HG03575 (cell line): ENCODE measurements at regions not wholly inside any gene's neighbourhood (a gene's known extent, or its start where the extent isn't known, plus 50 kb on each side); places are given as distances from the start of the nearest gene placed in this dataset.
"Not testable (repeated sequence)": the region's sequence is repeated elsewhere in the genome, so short reads cannot be mapped to it uniquely, and the experiment has no call there.

Source experiments
- ATAC-seq: cut with Tn5 transposase; IDR thresholded peaks from one replicate; pipeline ENCODE4 v1.9.1; 2021; ENCODE audit not compliant: unreplicated experiment, insufficient number of reproducible peaks, low FRiP score; ENCODE audit errors: extremely low read depth

DNA sequence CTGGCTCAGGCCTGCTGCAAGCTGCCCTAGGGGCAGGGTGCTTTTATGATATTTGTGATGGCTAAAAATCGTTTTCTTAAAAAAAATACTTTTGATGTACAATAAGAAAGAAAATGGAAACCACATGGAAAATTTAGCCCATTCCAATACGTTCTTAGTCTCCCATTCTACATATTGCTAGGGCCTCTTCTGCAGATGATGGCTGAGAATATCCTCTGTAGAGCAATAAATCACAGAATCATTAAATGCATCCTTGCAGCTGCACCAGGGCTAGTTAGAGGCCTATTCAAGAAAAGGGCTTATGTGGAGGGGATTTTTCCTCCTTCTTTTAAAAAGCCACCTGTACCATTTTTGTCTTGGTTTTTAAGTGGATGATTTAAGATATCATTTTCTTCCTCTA, 97.6 kb upstream of the C1GALT1C1 start:
- ATAC-seq, result no peak

DNA sequence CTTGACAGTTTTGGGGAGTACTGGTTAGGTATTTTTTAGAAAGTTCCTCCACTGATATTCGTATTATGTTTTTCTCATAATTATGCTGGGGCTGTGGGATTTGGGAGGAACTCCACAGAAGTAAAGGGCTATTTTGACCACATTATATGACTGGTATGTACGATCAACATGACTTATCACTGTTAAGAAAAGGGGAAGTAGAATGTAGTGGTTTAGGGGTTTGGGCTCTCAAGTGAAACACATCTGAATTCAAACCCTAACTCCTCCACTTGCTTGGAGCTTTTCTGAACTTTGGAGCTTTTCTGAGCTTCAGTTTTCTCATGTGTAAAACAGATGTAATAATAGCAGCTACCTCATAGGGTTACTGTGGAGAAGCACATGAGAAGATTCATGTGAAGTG, 96.4 kb upstream of the C1GALT1C1 start:
- peak; percentile 94 for ATAC-seq

DNA sequence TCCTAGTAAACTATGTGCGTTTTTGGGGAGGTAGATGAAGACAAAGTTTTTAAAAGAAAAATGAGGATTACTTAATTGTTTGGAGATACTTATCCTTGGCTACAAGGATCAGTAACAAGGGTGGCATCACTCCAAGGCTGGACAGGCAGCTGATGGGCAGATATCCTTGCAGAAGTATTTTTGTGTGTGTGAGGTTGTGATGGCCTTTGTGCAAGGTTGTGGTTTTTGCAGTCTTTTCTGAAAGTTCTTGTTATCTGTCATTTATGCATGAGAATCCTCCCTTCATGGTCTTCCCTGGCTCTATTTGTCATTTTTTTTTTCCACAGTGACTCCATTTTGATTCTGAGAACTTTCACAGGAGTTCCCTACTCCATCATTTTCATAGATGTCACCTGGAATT, 96.0 kb upstream of the C1GALT1C1 start:
- no peak for ATAC-seq

DNA sequence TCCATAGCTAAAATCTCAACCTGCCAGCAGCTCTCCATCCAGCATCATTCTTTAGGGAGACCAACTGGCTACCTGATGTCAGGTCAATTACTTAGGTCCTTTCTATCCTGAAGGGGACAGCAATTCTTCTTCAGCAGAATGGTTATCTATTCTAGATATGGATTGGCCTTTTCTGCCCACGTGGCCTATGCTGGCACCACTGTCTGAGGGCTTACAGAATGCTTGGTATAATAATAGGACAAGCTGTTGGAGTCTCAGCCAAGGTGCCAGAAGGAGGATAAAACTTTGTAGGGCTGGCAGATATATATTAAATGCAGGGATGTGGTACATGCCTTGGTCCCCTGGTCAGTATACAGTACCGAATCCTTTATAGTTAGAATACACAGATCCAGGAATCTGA, 89.8 kb upstream of the C1GALT1C1 start:
- ATAC-seq, result no peak

DNA sequence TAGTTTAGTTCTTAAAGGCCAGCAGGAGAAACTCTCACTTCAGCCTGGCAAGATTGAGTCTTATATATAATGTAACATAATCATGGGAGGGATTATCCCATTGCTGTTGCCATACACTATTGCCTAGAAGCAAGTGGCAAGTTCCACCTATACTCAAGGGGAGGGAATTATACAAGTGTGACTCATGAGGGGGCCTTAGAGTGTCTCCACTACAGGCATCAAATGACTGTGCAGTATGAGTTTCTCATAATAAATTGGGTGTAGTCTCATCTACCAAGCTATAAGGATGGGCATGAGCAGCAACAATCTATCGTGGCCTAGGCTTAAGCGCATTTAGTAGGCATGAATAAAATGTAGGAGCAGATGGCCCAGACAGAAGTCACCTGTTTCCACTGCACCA, 89.1 kb upstream of the C1GALT1C1 start:
- no peak for ATAC-seq

DNA sequence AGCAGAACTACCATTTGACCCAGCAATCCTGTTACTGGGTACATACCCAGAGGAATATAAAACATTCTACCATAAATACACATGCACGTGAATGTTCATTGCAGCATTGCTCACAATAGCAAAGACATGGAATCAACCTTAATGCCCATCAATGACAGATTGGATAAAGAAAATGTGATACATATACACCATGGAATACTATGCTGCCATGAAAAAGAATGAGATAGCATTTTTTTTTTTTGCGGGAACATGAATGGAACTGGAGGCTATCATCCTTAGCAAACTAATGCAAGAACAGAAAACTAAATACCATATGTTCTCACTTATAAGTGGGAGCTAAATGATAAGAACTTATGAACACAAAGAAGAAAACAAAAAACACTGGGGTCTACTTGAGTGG, 72.5 kb upstream of the C1GALT1C1 start:
- not testable (repeated sequence) for ATAC-seq

DNA sequence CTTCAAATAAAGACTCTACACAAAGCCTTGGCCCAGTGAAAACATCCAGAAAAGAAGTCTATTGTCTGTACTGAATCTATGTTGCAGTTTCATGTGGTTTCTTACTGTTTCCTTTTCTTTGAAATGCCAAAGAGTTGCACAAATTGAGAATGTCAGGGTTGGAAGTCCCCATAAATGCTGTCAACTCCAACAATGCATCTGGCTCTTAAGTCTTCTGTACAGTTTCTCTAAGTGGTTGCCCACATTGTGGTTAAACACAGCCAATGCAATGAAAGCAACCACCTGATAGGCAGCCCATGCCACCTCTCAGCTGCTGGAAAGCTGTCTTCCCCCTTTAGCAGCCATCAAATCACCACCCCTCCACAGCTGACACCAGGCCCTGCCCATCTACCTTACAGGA, 67.2 kb upstream of the C1GALT1C1 start:
- peak; percentile 84 for ATAC-seq

DNA sequence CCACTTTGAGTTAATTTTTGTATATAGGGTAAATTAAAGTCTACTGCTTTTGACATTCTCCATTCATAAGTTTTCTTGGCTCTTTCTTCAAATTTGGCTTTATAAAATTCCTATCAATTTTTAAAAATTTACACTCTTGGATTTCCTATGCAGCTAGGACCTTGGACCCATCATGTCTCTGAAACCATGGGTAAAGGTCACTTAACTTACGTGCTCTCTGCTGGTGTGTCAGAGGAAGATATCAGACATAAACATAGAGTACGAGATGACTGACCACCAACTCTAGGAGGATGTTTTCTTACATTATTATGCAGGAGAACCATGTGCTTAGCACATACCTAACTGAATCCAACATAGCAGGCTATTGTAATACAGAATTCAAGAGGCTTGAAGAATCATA, 62.5 kb upstream of the C1GALT1C1 start:
- ATAC-seq, result no peak

DNA sequence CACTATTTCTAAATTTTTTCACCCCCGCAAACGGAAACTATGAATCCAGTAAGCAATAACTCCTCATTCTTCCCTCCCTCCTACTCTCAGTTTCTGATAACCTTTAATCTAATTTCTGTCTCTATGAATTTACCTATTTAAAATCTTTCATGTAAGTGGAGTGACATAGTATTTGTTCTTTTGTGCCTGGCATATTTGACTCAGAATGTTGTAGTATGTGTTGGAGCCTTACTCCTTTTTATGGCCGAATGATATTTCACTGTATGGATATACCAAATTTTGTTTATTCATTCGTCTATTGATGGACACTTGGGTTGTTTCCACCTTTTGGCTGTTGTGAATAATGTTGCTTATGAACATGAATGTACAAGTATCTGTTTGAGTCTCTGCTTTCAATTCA, 61.1 kb upstream of the C1GALT1C1 start:
- ATAC-seq, result no peak

DNA sequence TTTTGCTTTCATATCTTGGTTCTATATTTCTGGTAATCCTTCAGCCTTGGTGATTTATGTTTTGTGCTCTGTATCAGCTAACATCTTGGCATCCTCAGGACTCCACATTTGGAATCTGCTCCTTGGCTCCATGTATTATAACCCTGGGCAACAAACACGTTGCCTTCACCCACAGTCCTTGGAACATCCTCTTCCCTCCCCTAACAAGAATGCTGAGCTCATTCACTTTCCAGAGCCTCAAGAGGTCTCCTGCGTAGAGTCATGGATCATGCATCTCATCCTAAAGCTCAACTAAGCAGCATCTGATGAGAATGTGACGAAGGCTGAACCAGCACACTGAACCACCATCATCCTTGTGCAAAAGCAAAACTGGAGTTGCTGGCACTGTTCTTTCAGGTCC, 60.5 kb upstream of the C1GALT1C1 start:
- ATAC-seq, result no peak

DNA sequence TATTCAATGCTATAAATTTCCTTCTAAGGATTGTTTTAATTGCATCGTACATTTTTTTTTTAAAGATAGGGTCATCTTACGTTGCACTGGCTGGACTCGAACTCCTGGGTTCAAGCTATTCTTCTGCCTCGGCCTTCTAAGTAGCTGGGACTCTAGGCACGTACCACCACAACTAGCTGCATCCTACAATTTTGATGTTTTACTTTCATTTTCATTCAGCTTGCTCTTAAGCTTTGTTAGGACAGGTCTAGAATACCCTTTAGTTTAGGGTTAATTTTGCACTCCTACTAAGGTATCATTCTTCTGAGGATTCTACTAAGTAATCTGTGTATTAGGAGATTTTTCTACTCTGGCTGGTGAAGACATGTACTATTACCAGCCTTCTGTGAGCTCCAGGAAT, 50.2 kb upstream of the C1GALT1C1 start:
- no peak for ATAC-seq
